Loucy (cell line): ENCODE measurements at regions not wholly inside any gene's neighbourhood (a gene's known extent, or its start where the extent isn't known, plus 50 kb on each side); places are given as distances from the start of the nearest gene placed in this dataset.

Experiments
- H2AFZ ChIP-seq: fragments of 200-600 bp; sonication (generic); 2 replicates; pipeline ENCODE4 v1.6.0; 2016; ENCODE audit warnings: antibody characterized with exemption, mild to moderate bottlenecking, low read length, moderate library complexity
- H3F3A ChIP-seq: fragments of 200-600 bp; 2 replicates; pipeline ENCODE4 v1.6.0; 2016; ENCODE audit warnings: antibody characterized with exemption, low read depth, mild to moderate bottlenecking
- H3K27me3 ChIP-seq: fragments of 200-600 bp; sonication (generic); 2 replicates; pipeline ENCODE4 v1.6.1; 2014; ENCODE audit warnings: low read length, mild to moderate bottlenecking; ENCODE audit not compliant: insufficient read depth, poor library complexity, severe bottlenecking
- H3K36me3 ChIP-seq: fragments of 200-600 bp; sonication (generic); 2 replicates; pipeline ENCODE4 v1.6.1; 2016; ENCODE audit warnings: low read length; ENCODE audit not compliant: insufficient read depth
- H3K4me1 ChIP-seq: fragments of 200-600 bp; sonication (generic); 2 replicates; pipeline ENCODE4 v1.5.1; 2014; ENCODE audit warnings: low read length, mild to moderate bottlenecking; ENCODE audit not compliant: insufficient read depth, poor library complexity, severe bottlenecking
- H3K4me2 ChIP-seq: fragments of 200-600 bp; sonication (generic); 2 replicates; pipeline ENCODE4 v1.6.0; 2014; ENCODE audit warnings: antibody characterized with exemption, low read length, low read depth, mild to moderate bottlenecking; ENCODE audit not compliant: poor library complexity, severe bottlenecking
- H3K4me3 ChIP-seq: fragments of 200-600 bp; sonication (generic); 2 replicates; pipeline ENCODE4 v1.5.1; 2014; ENCODE audit warnings: low read length, mild to moderate bottlenecking, mixed read lengths; ENCODE audit not compliant: poor library complexity, severe bottlenecking
- H3K79me2 ChIP-seq: fragments of 200-600 bp; sonication (generic); 2 replicates; pipeline ENCODE4 v1.6.1; 2014; ENCODE audit warnings: low read length; ENCODE audit not compliant: insufficient read depth
- H3K9ac ChIP-seq: fragments of 200-600 bp; sonication (generic); 2 replicates; pipeline ENCODE4 v1.6.0; 2014; ENCODE audit warnings: mild to moderate bottlenecking, low read depth, low read length, moderate library complexity; ENCODE audit not compliant: poor library complexity, severe bottlenecking
- H3K9me2 ChIP-seq: fragments of 200-600 bp; sonication (generic); replicated peaks from 2 replicates; pipeline ENCODE4 v1.6.1; 2016; ENCODE audit warnings: low read depth, low read length, mixed read lengths
- H3K9me3 ChIP-seq: fragments of 200-600 bp; sonication (generic); 2 replicates; pipeline ENCODE4 v1.6.1; 2014; ENCODE audit warnings: mild to moderate bottlenecking, antibody characterized with exemption, low read length, low read depth; ENCODE audit not compliant: insufficient read depth
- H4K20me1 ChIP-seq: fragments of 200-600 bp; sonication (generic); 2 replicates; pipeline ENCODE4 v1.6.0; 2014; ENCODE audit warnings: antibody characterized with exemption, low read length, mild to moderate bottlenecking; ENCODE audit not compliant: insufficient read depth, poor library complexity, severe bottlenecking
- EZH2phosphoT487 ChIP-seq: fragments of 200-600 bp; IDR thresholded peaks from 2 replicates; pipeline ENCODE4 v1.6.1; 2018; ENCODE audit warnings: antibody characterized with exemption, mild to moderate bottlenecking, moderate library complexity, borderline replicate concordance
- TF ChIP-seq, protein P1 (sequence below): fragments of 200-600 bp; sonication (generic); conservative IDR thresholded peaks from 2 replicates; pipeline ENCODE4 v1.5.1; 2014; ENCODE audit warnings: mild to moderate bottlenecking, antibody characterized with exemption, low read length

DNA sequence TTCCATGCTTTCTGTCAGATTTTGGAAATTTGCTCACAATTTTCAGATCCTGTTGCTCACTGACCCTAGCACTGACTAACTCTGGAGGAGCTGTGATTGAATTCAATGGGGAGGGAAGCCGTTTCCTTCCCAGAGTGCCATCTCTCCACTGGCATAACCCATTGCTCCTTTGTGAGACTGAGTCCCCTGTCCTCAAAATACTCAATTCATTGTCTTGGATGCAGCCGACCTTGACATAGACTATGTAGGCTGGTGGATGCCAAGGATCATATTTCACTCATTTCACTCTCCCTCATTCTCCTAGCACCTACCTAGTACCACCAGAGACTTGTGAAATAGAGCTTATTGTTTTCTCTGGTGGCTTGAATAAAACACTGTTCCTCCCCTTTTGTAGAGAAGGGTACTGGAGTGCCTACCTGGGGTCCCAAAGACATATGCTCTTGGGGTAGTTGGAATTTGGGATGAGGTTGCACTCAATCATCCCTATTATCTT is 511.3 kb upstream of the ZMIZ1 start:
- no peaks in the 10 kb centered on the region for H3F3A ChIP-seq
- H3K4me3 ChIP-seq: no peak overlapping the region
- no peaks in the 10 kb centered on the region for H3K36me3 ChIP-seq
- TF ChIP-seq, protein P1, sequence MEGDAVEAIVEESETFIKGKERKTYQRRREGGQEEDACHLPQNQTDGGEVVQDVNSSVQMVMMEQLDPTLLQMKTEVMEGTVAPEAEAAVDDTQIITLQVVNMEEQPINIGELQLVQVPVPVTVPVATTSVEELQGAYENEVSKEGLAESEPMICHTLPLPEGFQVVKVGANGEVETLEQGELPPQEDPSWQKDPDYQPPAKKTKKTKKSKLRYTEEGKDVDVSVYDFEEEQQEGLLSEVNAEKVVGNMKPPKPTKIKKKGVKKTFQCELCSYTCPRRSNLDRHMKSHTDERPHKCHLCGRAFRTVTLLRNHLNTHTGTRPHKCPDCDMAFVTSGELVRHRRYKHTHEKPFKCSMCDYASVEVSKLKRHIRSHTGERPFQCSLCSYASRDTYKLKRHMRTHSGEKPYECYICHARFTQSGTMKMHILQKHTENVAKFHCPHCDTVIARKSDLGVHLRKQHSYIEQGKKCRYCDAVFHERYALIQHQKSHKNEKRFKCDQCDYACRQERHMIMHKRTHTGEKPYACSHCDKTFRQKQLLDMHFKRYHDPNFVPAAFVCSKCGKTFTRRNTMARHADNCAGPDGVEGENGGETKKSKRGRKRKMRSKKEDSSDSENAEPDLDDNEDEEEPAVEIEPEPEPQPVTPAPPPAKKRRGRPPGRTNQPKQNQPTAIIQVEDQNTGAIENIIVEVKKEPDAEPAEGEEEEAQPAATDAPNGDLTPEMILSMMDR: no peak
- TF ChIP-seq EZH2phosphoT487: no peak
- no peaks in the 10 kb centered on the region for H4K20me1 ChIP-seq
- H3K79me2 ChIP-seq: no peaks in the 10 kb centered on the region
- H3K9ac ChIP-seq: no peak overlapping the region
- H2AFZ ChIP-seq: no peak overlapping the region
- no peak overlapping the region for H3K4me2 ChIP-seq
- H3K4me1 ChIP-seq: no peaks in the 10 kb centered on the region
- no peaks in the 10 kb centered on the region for H3K27me3 ChIP-seq
- H3K9me3 ChIP-seq: no peaks in the 10 kb centered on the region; the same call in 1 of the 2 replicates
- H3K9me2 ChIP-seq: no peaks in the 10 kb centered on the region

DNA sequence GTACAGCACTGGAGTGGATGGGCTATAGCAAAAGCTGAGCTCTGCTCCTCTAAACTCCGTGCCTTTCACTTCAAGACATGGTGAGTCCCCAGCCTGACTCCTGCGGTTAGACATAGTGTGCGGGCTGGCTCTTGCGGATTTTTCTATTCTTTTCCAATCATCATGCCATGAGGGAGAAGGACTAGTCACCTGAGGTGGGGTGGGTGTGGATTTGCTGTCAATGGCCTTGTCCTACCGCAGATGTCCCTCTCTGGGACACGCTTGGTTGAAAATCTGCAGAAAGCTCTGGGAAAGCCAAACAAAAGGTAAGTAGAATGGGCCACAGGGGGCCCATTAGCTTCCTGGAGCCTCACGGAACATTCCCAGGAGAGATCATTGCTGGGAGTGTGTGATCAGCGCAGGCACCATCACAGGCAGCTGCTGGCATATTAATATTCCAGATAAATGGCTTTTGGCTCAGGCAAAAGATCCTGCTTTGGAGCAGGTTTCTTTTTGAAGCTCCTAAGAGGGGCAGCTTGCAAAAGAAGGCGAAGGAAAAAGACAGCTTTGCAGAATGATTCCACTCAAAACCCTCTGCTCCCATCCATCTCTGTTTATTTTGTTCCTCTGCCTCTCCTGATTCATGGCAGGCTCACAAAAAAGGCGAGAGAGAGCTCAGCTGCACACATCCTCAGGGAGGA is 509.0 kb upstream of the ZMIZ1 start:
- H3K4me1 ChIP-seq: no peaks in the 10 kb centered on the region
- H2AFZ ChIP-seq: no peak overlapping the region
- H3K27me3 ChIP-seq: no peaks in the 10 kb centered on the region
- H3K36me3 ChIP-seq: no peaks in the 10 kb centered on the region
- no peaks in the 10 kb centered on the region for H3K79me2 ChIP-seq
- no peaks in the 10 kb centered on the region for H3K9me3 ChIP-seq
- H3F3A ChIP-seq: no peaks in the 10 kb centered on the region
- H3K9me2 ChIP-seq: no peaks in the 10 kb centered on the region
- no peak overlapping the region for H3K4me2 ChIP-seq
- H3K4me3 ChIP-seq: no peak overlapping the region
- TF ChIP-seq, protein P1: no peak
- TF ChIP-seq EZH2phosphoT487: no peak
- H3K9ac ChIP-seq: no peak overlapping the region
- H4K20me1 ChIP-seq: no peaks in the 10 kb centered on the region

DNA sequence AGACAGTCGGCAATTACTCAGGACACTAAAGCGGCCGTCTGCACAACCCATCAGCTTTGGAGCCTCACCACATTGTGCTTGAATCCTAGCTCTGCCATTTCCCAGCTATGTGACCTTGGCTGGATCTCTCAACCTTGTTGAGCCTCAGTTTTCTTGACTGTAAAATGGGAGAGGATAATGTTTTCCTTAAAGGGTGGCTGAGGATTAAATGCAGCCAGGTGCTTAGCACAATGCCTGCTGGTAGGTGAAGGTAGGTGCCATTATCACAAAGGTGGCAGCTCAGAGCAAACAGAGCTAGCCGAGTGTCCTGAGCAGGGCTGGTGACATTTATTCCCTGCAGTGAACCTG is 508.5 kb upstream of the ZMIZ1 start:
- Histone ChIP-seq H3K4me2 (no peak overlapping the region), H3F3A (no peaks in the 10 kb centered on the region), H3K36me3 (no peaks in the 10 kb centered on the region), H3K4me1 (no peaks in the 10 kb centered on the region), H3K27me3 (no peaks in the 10 kb centered on the region), H3K79me2 (no peaks in the 10 kb centered on the region), H3K9ac (no peak overlapping the region), H3K4me3 (no peak overlapping the region), H3K9me3 (no peaks in the 10 kb centered on the region), H3K9me2 (no peaks in the 10 kb centered on the region), H4K20me1 (no peaks in the 10 kb centered on the region), H2AFZ (no peak overlapping the region)
- no peak for TF ChIP-seq EZH2phosphoT487
- TF ChIP-seq, protein P1: no peak
